Liver (tissue), 8 donors: ENCODE measurements at regions not wholly inside any gene's neighbourhood (a gene's known extent, or its start where the extent isn't known, plus 50 kb on each side); places are given as distances from the start of the nearest gene placed in this dataset.

Experiments used
- DNase-seq: peaks from one replicate; pipeline ENCODE4 v3.0.0-alpha.2; 2017; ENCODE audit warnings: low spot score
- H3K27ac ChIP-seq, 2 donors: one replicate each; pipeline ENCODE4 v1.7.0; 2013; ENCODE audit warnings: inconsistent platforms in 2 of 2, low read length in 2 of 2, control low read depth in 1 of 2, low read depth in 1 of 2, mild to moderate bottlenecking in 1 of 2
- H3K27me3 ChIP-seq, 4 donors: one replicate each; pipeline versions ENCODE4 v1.6.1 to v1.7.0; 2013; ENCODE audit warnings: low read length in 3 of 4, inconsistent platforms in 1 of 4, mild to moderate bottlenecking in 1 of 4, moderate library complexity in 1 of 4; ENCODE audit not compliant: control insufficient read depth in 4 of 4, insufficient read depth in 4 of 4
- H3K36me3 ChIP-seq, 4 donors: one replicate each; pipeline versions ENCODE4 v1.6.1 to v1.7.0; 2013; ENCODE audit warnings: low read length in 3 of 4, mild to moderate bottlenecking in 3 of 4, low read depth in 1 of 4, moderate library complexity in 1 of 4; ENCODE audit not compliant: control insufficient read depth in 4 of 4, insufficient read depth in 3 of 4
- H3K4me1 ChIP-seq, 4 donors: one replicate each; pipeline versions ENCODE4 v1.6.1 to v1.7.0; 2013; ENCODE audit warnings: low read length in 3 of 4, mild to moderate bottlenecking in 3 of 4, moderate library complexity in 1 of 4; ENCODE audit not compliant: control insufficient read depth in 4 of 4, insufficient read depth in 4 of 4
- H3K4me3 ChIP-seq, 3 donors: one replicate each; pipeline versions ENCODE4 v1.6.1 to v1.7.0; 2013; ENCODE audit warnings: low read length in 3 of 3, control low read depth in 1 of 3, low read depth in 1 of 3, mild to moderate bottlenecking in 1 of 3
- H3K9ac ChIP-seq, 2 donors: one replicate each; pipeline ENCODE4 v1.7.0; 2013; ENCODE audit warnings: low read length in 2 of 2, mild to moderate bottlenecking in 2 of 2, moderate library complexity in 2 of 2, control low read depth in 1 of 2, low read depth in 1 of 2
- H3K9me3 ChIP-seq, 4 donors: one replicate each; pipeline versions ENCODE4 v1.6.1 to v1.7.0; 2013; ENCODE audit warnings: low read length in 3 of 4; ENCODE audit not compliant: control insufficient read depth in 4 of 4
- ATF3 ChIP-seq: IDR thresholded peaks from 2 replicates; pipeline ENCODE4 v1.6.1; 2016; ENCODE audit warnings: antibody characterized with exemption
- EGR1 ChIP-seq, 2 donors: IDR thresholded peaks; 2 replicates each; pipeline ENCODE4 v1.6.1; 2016 to 2018; ENCODE audit warnings: antibody characterized with exemption in 2 of 2, low read depth in 2 of 2
- FOXA1 ChIP-seq: IDR thresholded peaks from 2 replicates; pipeline ENCODE4 v1.6.1; 2016; ENCODE audit warnings: antibody characterized with exemption
- FOXA2 ChIP-seq: IDR thresholded peaks from 2 replicates; pipeline ENCODE4 v1.6.1; 2016; ENCODE audit warnings: antibody characterized with exemption
- GABPA ChIP-seq, 2 donors: IDR thresholded peaks in 1 of 2; conservative IDR thresholded peaks in 1 of 2; 2 replicates each; pipeline ENCODE4 v1.6.1; 2016; ENCODE audit warnings: antibody characterized with exemption in 2 of 2, mild to moderate bottlenecking in 1 of 2, moderate library complexity in 1 of 2
- HNF4A ChIP-seq, 2 donors: conservative IDR thresholded peaks; 2 replicates each; pipeline ENCODE4 v1.6.1; 2016; ENCODE audit warnings: antibody characterized with exemption in 2 of 2, mild to moderate bottlenecking in 2 of 2
- HNF4G ChIP-seq: IDR thresholded peaks from 2 replicates; pipeline ENCODE4 v1.6.1; 2016; ENCODE audit warnings: antibody characterized with exemption
- JUND ChIP-seq, 2 donors: IDR thresholded peaks; 2 replicates each; pipeline ENCODE4 v1.6.1; 2016; ENCODE audit warnings: antibody characterized with exemption in 2 of 2
- NR2F2 ChIP-seq: IDR thresholded peaks from 2 replicates; pipeline ENCODE4 v1.6.1; 2016; ENCODE audit warnings: antibody characterized with exemption
- RAD21 ChIP-seq, 2 donors: IDR thresholded peaks; 2 replicates each; pipeline ENCODE4 v1.6.1; 2016; ENCODE audit warnings: antibody characterized with exemption in 2 of 2, mild to moderate bottlenecking in 2 of 2
- RXRA ChIP-seq, 2 donors: IDR thresholded peaks; 2 replicates each; pipeline ENCODE4 v1.6.1; 2017 to 2018; ENCODE audit warnings: antibody characterized with exemption in 2 of 2, mild to moderate bottlenecking in 1 of 2
- SP1 ChIP-seq: IDR thresholded peaks from 2 replicates; pipeline ENCODE4 v1.6.1; 2018; ENCODE audit warnings: antibody characterized with exemption, mild to moderate bottlenecking
- TAF1 ChIP-seq: conservative IDR thresholded peaks from 2 replicates; pipeline ENCODE4 v1.6.1; 2016; ENCODE audit warnings: antibody characterized with exemption, mild to moderate bottlenecking
- YY1 ChIP-seq: IDR thresholded peaks from 2 replicates; pipeline ENCODE4 v1.6.1; 2016; ENCODE audit warnings: antibody characterized with exemption, mild to moderate bottlenecking
- ZBTB33 ChIP-seq: IDR thresholded peaks from 2 replicates; pipeline ENCODE4 v1.6.1; 2016; ENCODE audit warnings: antibody characterized with exemption
- WGBS: extraction: QIAGEN DNeasy Blood & Tissue Kit; methylation state at CpG from one replicate; pipeline ENCODE4 v1.1.7; 2013; 5-methylcytosine and 5-hydroxymethylcytosine counted together
- TF ChIP-seq, protein P1 (sequence below): fragments of 150-350 bp; IDR thresholded peaks from 2 replicates; pipeline ENCODE4 v1.5.1; 2017; ENCODE audit warnings: improper control_type of control experiment, low read depth, low read length; ENCODE audit not compliant: missing input control
- TF ChIP-seq, protein P2 (sequence below): IDR thresholded peaks from 2 replicates; pipeline ENCODE4 v1.6.1; 2016; ENCODE audit warnings: antibody characterized with exemption
- TF ChIP-seq, protein P3 (sequence below): IDR thresholded peaks from 2 replicates; pipeline ENCODE4 v1.6.1; 2016; ENCODE audit warnings: antibody characterized with exemption, mild to moderate bottlenecking
- donor health status: healthy.
- donor health status: healthy.
- donor health status: healthy.
- donor health status: healthy.
- donor health status: healthy.

- Histone ChIP-seq H3K4me1 (no peaks in the 10 kb centered on the region), H3K9me3 (no peaks in the 10 kb centered on the region), H3K27ac (no peak overlapping the region), H3K27me3 (no peaks in the 10 kb centered on the region), H3K36me3 (no peaks in the 10 kb centered on the region), H3K4me3 (no peak overlapping the region), H3K9ac (no peak overlapping the region)
- WGBS, result 86% methylated on average over 4 of the region's 4 CpGs
- TF ChIP-seq HNF4G (no peak), SP1 (no peak), RXRA (IDR thresholded peaks at IDR 0.05) (no peak), NR2F2 (no peak), YY1 (no peak)
- DNase-seq, result no peak
Measured at GRCh38 chr1:213615226-213615916, 372.4 kb upstream of the PROX1 start.

- H3K4me1 ChIP-seq, result no peaks in the 10 kb centered on the region
- no peaks in the 10 kb centered on the region for H3K36me3 ChIP-seq
- no peak overlapping the region for H3K9ac ChIP-seq
- no peak for DNase-seq
- TF ChIP-seq, protein P1, sequence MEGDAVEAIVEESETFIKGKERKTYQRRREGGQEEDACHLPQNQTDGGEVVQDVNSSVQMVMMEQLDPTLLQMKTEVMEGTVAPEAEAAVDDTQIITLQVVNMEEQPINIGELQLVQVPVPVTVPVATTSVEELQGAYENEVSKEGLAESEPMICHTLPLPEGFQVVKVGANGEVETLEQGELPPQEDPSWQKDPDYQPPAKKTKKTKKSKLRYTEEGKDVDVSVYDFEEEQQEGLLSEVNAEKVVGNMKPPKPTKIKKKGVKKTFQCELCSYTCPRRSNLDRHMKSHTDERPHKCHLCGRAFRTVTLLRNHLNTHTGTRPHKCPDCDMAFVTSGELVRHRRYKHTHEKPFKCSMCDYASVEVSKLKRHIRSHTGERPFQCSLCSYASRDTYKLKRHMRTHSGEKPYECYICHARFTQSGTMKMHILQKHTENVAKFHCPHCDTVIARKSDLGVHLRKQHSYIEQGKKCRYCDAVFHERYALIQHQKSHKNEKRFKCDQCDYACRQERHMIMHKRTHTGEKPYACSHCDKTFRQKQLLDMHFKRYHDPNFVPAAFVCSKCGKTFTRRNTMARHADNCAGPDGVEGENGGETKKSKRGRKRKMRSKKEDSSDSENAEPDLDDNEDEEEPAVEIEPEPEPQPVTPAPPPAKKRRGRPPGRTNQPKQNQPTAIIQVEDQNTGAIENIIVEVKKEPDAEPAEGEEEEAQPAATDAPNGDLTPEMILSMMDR, result no peak
- no peak for TF ChIP-seq YY1
- TF ChIP-seq FOXA1, result no peak
- no peak for TF ChIP-seq ZBTB33
- TF ChIP-seq FOXA2, result no peak
- TF ChIP-seq, protein P2, sequence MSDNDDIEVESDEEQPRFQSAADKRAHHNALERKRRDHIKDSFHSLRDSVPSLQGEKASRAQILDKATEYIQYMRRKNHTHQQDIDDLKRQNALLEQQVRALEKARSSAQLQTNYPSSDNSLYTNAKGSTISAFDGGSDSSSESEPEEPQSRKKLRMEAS, result no peak
- no peak for TF ChIP-seq GABPA (IDR thresholded peaks at IDR 0.05 in 1 of 2, conservative IDR thresholded peaks at IDR 0.05 in 1 of 2)
- TF ChIP-seq TAF1, result no peak
- TF ChIP-seq RXRA (IDR thresholded peaks at IDR 0.05), result no peak
- no peaks in the 10 kb centered on the region for H3K9me3 ChIP-seq
- H3K27me3 ChIP-seq, result no peaks in the 10 kb centered on the region
- H3K27ac ChIP-seq, result no peak overlapping the region
- no peak overlapping the region for H3K4me3 ChIP-seq
Measured at GRCh38 chr1:213617133-213617532, 370.6 kb upstream of the PROX1 start.

DNA sequence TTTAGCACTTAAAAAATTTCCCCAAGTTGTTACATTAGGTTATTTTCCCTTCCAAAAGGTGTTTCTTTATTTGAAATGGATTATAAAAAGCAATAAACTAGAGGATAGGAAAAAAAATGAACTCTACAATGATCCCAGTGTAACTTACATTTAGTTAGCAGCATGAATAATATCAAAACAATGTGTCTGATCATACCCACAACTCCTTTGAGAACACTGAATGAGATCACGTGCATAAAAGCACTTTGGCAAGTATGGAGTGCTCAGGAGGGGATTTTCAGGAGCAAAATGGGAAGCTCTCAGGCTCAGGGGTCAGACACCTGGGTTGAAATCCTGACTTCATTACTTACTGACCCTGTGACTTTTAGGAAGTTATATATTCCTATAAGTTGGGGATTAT lies 369.7 kb upstream of the PROX1 start:
- WGBS, result 82% methylated on average over 1 of the region's 1 CpG
- H3K4me1 ChIP-seq, result no peaks in the 10 kb centered on the region
- no peak overlapping the region for H3K4me3 ChIP-seq
- H3K9me3 ChIP-seq, result no peaks in the 10 kb centered on the region
- H3K9ac ChIP-seq, result no peak overlapping the region
- H3K27ac ChIP-seq, result no peak overlapping the region
- no peaks in the 10 kb centered on the region for H3K36me3 ChIP-seq
- no peaks in the 10 kb centered on the region for H3K27me3 ChIP-seq
- DNase-seq, result no peak
- no peak for TF ChIP-seq JUND (IDR thresholded peaks at IDR 0.05)
- TF ChIP-seq, protein P3, sequence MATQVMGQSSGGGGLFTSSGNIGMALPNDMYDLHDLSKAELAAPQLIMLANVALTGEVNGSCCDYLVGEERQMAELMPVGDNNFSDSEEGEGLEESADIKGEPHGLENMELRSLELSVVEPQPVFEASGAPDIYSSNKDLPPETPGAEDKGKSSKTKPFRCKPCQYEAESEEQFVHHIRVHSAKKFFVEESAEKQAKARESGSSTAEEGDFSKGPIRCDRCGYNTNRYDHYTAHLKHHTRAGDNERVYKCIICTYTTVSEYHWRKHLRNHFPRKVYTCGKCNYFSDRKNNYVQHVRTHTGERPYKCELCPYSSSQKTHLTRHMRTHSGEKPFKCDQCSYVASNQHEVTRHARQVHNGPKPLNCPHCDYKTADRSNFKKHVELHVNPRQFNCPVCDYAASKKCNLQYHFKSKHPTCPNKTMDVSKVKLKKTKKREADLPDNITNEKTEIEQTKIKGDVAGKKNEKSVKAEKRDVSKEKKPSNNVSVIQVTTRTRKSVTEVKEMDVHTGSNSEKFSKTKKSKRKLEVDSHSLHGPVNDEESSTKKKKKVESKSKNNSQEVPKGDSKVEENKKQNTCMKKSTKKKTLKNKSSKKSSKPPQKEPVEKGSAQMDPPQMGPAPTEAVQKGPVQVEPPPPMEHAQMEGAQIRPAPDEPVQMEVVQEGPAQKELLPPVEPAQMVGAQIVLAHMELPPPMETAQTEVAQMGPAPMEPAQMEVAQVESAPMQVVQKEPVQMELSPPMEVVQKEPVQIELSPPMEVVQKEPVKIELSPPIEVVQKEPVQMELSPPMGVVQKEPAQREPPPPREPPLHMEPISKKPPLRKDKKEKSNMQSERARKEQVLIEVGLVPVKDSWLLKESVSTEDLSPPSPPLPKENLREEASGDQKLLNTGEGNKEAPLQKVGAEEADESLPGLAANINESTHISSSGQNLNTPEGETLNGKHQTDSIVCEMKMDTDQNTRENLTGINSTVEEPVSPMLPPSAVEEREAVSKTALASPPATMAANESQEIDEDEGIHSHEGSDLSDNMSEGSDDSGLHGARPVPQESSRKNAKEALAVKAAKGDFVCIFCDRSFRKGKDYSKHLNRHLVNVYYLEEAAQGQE, result no peak
- no peak for TF ChIP-seq HNF4A (conservative IDR thresholded peaks at IDR 0.05)
- no peak for TF ChIP-seq GABPA (IDR thresholded peaks at IDR 0.05 in 1 of 2, conservative IDR thresholded peaks at IDR 0.05 in 1 of 2)
- TF ChIP-seq RAD21 (IDR thresholded peaks at IDR 0.05), result no peak
- TF ChIP-seq TAF1, result no peak
- no peak for TF ChIP-seq ZBTB33
- no peak for TF ChIP-seq ATF3
- no peak for TF ChIP-seq YY1
- no peak for TF ChIP-seq SP1
- TF ChIP-seq, protein P2, result no peak
- no peak for TF ChIP-seq EGR1 (IDR thresholded peaks at IDR 0.05; ENCODE audit: low read depth in 2 of 2)
- no peak for TF ChIP-seq RXRA (IDR thresholded peaks at IDR 0.05)
